ENCODE measurements at regions not wholly inside any gene's neighbourhood (a gene's known extent, or its start where the extent isn't known, plus 50 kb on each side); places are given as distances from the start of the nearest gene placed in this dataset.

- H3K27ac ChIP-seq: no peak overlapping the region
These were observed 548.2 kb upstream of the ADGRL4 start for GRCh38 chr1:79554688-79555087.

DNA sequence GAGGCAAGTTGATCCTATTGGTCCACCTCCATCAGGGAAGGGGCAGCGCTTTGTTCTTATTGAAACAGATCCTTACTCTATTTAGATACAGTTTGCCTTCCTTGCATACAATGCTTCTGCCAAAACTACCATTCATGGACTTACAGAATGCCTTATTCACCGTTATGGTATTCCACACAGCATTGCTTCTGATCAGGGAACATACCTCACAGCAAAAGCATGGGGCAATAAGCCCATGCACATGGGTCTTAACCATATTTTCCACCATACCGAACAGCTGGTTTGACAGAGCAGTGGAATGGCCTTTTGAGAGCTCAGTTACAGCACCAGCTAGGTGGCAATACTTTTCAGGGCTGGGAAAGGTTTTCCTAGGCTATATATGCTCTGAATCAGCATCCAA lies 544.8 kb upstream of the ADGRL4 start:
- WGBS, 4 donors: 50 to 60% (median 53%) methylated on average over 3 of the region's 3 CpGs
- intact Hi-C loops (cut with DNase I): no loop called here
- no peaks in the 10 kb centered on the region for H3K9me3 ChIP-seq (replicated peaks in 1 of 3)
- H3K4me1 ChIP-seq (replicated peaks in 1 of 2): no peaks in the 10 kb centered on the region
- no peaks in the 10 kb centered on the region for H3K36me3 ChIP-seq (replicated peaks in 1 of 2)
- H3K27ac ChIP-seq: no peak overlapping the region
- H3K4me3 ChIP-seq: no peak overlapping the region
- H3K27me3 ChIP-seq: no peaks in the 10 kb centered on the region
- DNase-seq: no peak
- TF ChIP-seq POLR2A (IDR thresholded peaks at IDR 0.05): no peak
- TF ChIP-seq, protein P1, sequence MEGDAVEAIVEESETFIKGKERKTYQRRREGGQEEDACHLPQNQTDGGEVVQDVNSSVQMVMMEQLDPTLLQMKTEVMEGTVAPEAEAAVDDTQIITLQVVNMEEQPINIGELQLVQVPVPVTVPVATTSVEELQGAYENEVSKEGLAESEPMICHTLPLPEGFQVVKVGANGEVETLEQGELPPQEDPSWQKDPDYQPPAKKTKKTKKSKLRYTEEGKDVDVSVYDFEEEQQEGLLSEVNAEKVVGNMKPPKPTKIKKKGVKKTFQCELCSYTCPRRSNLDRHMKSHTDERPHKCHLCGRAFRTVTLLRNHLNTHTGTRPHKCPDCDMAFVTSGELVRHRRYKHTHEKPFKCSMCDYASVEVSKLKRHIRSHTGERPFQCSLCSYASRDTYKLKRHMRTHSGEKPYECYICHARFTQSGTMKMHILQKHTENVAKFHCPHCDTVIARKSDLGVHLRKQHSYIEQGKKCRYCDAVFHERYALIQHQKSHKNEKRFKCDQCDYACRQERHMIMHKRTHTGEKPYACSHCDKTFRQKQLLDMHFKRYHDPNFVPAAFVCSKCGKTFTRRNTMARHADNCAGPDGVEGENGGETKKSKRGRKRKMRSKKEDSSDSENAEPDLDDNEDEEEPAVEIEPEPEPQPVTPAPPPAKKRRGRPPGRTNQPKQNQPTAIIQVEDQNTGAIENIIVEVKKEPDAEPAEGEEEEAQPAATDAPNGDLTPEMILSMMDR (IDR thresholded peaks at IDR 0.05): no peak

More at GRCh38 chr1:79554688-79555087, 548.2 kb upstream of the ADGRL4 start:
- Histone ChIP-seq H3K9me3 (replicated peaks in 1 of 3) (no peaks in the 10 kb centered on the region), H3K36me3 (replicated peaks in 1 of 2) (no peaks in the 10 kb centered on the region), H3K4me1 (replicated peaks in 1 of 2) (no peaks in the 10 kb centered on the region), H3K4me3 (no peak overlapping the region), H3K27me3 (no peaks in the 10 kb centered on the region)
- WGBS, 4 donors: 59 to 66% (median 60%) methylated on average over 5 of the region's 5 CpGs
- intact Hi-C loops (cut with DNase I): no loop called here
- TF ChIP-seq, protein P1 (IDR thresholded peaks at IDR 0.05): no peak
- TF ChIP-seq POLR2A (IDR thresholded peaks at IDR 0.05): no peak
- DNase-seq: no peak

GRCh38 chr1:79550402-79550801 lies 543.9 kb upstream of the ADGRL4 start:
- no peak overlapping the region for H3K4me3 ChIP-seq

DNA sequence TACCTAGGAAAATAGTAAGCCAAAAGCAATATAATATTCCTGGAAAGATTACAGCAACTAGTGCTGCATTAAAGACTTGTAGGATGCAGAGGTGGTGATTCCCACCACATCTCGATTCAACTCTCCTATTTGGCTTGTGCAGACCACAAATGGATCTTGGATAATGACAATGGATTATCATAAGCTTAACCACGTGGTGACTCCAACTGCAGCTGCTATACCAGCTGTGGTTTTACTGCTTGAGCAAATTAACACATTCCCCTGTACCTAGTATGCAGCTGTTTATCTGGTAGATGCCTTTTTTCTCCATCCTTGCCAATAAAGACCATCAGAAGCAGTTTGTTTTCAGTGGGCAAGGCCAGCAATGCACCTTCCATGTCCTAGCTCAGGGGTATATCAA lies 542.7 kb upstream of the ADGRL4 start:
- H3K9me3 ChIP-seq (replicated peaks in 1 of 3): no peaks in the 10 kb centered on the region
- H3K4me1 ChIP-seq (replicated peaks in 1 of 2): no peaks in the 10 kb centered on the region
- no peak for DNase-seq
- H3K4me3 ChIP-seq: no peak overlapping the region
- TF ChIP-seq, protein P1 (IDR thresholded peaks at IDR 0.05): no peak
- no peak overlapping the region for H3K27ac ChIP-seq
- no peaks in the 10 kb centered on the region for H3K27me3 ChIP-seq
- intact Hi-C loops (cut with DNase I): no loop called here
- WGBS, 4 donors: 47 to 69% (median 61%) methylated on average over 2 of the region's 2 CpGs
- no peaks in the 10 kb centered on the region for H3K36me3 ChIP-seq (replicated peaks in 1 of 2)

More at GRCh38 chr1:79550402-79550801, 543.9 kb upstream of the ADGRL4 start:
- Histone ChIP-seq H3K36me3 (replicated peaks in 1 of 2) (no peaks in the 10 kb centered on the region), H3K27me3 (no peaks in the 10 kb centered on the region), H3K9me3 (replicated peaks in 1 of 3) (no peaks in the 10 kb centered on the region), H3K4me1 (replicated peaks in 1 of 2) (no peaks in the 10 kb centered on the region), H3K27ac (no peak overlapping the region)
- TF ChIP-seq, protein P1 (IDR thresholded peaks at IDR 0.05): no peak
- TF ChIP-seq POLR2A (IDR thresholded peaks at IDR 0.05): no peak
- DNase-seq: no peak
- intact Hi-C loops (cut with DNase I): no loop called here
- WGBS, 4 donors: 87 to 90% (median 88%) methylated on average over 6 of the region's 6 CpGs

Measured in adrenal gland (tissue), 9 donors.